ENCODE measurements at regions not wholly inside any gene's neighbourhood (a gene's known extent, or its start where the extent isn't known, plus 50 kb on each side); places are given as distances from the start of the nearest gene placed in this dataset.

- TF ChIP-seq CTCF (IDR thresholded peaks at IDR 0.05; ENCODE audit: low read depth, low read length, missing control alignments), result no peak
- no peak for DNase-seq (ENCODE audit: low read depth)
Observed at GRCh38 chr18:25604196-25604893, 252.4 kb upstream of the ZNF521 start.

GRCh38 chr18:25599443-25599842 lies 247.5 kb upstream of the ZNF521 start:
- H3K4me3 ChIP-seq (ENCODE audit: low read depth, low read length), result no peak overlapping the region
- DNase-seq (ENCODE audit: low read depth), result no peak
- TF ChIP-seq CTCF (IDR thresholded peaks at IDR 0.05; ENCODE audit: low read depth, low read length, missing control alignments), result no peak

More at GRCh38 chr18:25604196-25604893, 252.4 kb upstream of the ZNF521 start:
- H3K4me3 ChIP-seq (ENCODE audit: low read depth, low read length), result no peak overlapping the region

- no peak for TF ChIP-seq CTCF (IDR thresholded peaks at IDR 0.05; ENCODE audit: low read depth, low read length, missing control alignments)
- no peak overlapping the region for H3K4me3 ChIP-seq (ENCODE audit: low read depth, low read length)
- DNase-seq (ENCODE audit: low read depth), result no peak
Observed at GRCh38 chr18:25597476-25597875, 245.5 kb upstream of the ZNF521 start.

GRCh38 chr18:25595274-25596060 lies 243.5 kb upstream of the ZNF521 start:
- no peak for DNase-seq (ENCODE audit: low read depth)
- no peak overlapping the region for H3K4me3 ChIP-seq (ENCODE audit: low read depth, low read length)
- no peak for TF ChIP-seq CTCF (IDR thresholded peaks at IDR 0.05; ENCODE audit: low read depth, low read length, missing control alignments)

- H3K4me3 ChIP-seq (ENCODE audit: low read depth, low read length), result no peak overlapping the region
- no peak for DNase-seq (ENCODE audit: low read depth)
Observed at GRCh38 chr18:25594351-25594750, 242.4 kb upstream of the ZNF521 start.

GRCh38 chr18:25592804-25593360 lies 240.9 kb upstream of the ZNF521 start:
- no peak overlapping the region for H3K4me3 ChIP-seq (ENCODE audit: low read depth, low read length)
- no peak for TF ChIP-seq CTCF (IDR thresholded peaks at IDR 0.05; ENCODE audit: low read depth, low read length, missing control alignments)
- no peak for DNase-seq (ENCODE audit: low read depth)

More at GRCh38 chr18:25594351-25594750, 242.4 kb upstream of the ZNF521 start:
- no peak for TF ChIP-seq CTCF (IDR thresholded peaks at IDR 0.05; ENCODE audit: low read depth, low read length, missing control alignments)

All from GM12864 (cell line).